Loucy (cell line): ENCODE measurements at regions not wholly inside any gene's neighbourhood (a gene's known extent, or its start where the extent isn't known, plus 50 kb on each side); places are given as distances from the start of the nearest gene placed in this dataset.

Experiments used
- H2AFZ ChIP-seq: fragments of 200-600 bp; sonication (generic); 2 replicates; pipeline ENCODE4 v1.6.0; 2016; ENCODE audit warnings: antibody characterized with exemption, mild to moderate bottlenecking, low read length, moderate library complexity
- H3F3A ChIP-seq: fragments of 200-600 bp; 2 replicates; pipeline ENCODE4 v1.6.0; 2016; ENCODE audit warnings: antibody characterized with exemption, low read depth, mild to moderate bottlenecking
- H3K27me3 ChIP-seq: fragments of 200-600 bp; sonication (generic); 2 replicates; pipeline ENCODE4 v1.6.1; 2014; ENCODE audit warnings: low read length, mild to moderate bottlenecking; ENCODE audit not compliant: insufficient read depth, poor library complexity, severe bottlenecking
- H3K36me3 ChIP-seq: fragments of 200-600 bp; sonication (generic); 2 replicates; pipeline ENCODE4 v1.6.1; 2016; ENCODE audit warnings: low read length; ENCODE audit not compliant: insufficient read depth
- H3K4me1 ChIP-seq: fragments of 200-600 bp; sonication (generic); 2 replicates; pipeline ENCODE4 v1.5.1; 2014; ENCODE audit warnings: low read length, mild to moderate bottlenecking; ENCODE audit not compliant: insufficient read depth, poor library complexity, severe bottlenecking
- H3K4me2 ChIP-seq: fragments of 200-600 bp; sonication (generic); 2 replicates; pipeline ENCODE4 v1.6.0; 2014; ENCODE audit warnings: antibody characterized with exemption, low read length, low read depth, mild to moderate bottlenecking; ENCODE audit not compliant: poor library complexity, severe bottlenecking
- H3K4me3 ChIP-seq: fragments of 200-600 bp; sonication (generic); 2 replicates; pipeline ENCODE4 v1.5.1; 2014; ENCODE audit warnings: low read length, mild to moderate bottlenecking, mixed read lengths; ENCODE audit not compliant: poor library complexity, severe bottlenecking
- H3K79me2 ChIP-seq: fragments of 200-600 bp; sonication (generic); 2 replicates; pipeline ENCODE4 v1.6.1; 2014; ENCODE audit warnings: low read length; ENCODE audit not compliant: insufficient read depth
- H3K9ac ChIP-seq: fragments of 200-600 bp; sonication (generic); 2 replicates; pipeline ENCODE4 v1.6.0; 2014; ENCODE audit warnings: mild to moderate bottlenecking, low read depth, low read length, moderate library complexity; ENCODE audit not compliant: poor library complexity, severe bottlenecking
- H3K9me2 ChIP-seq: fragments of 200-600 bp; sonication (generic); replicated peaks from 2 replicates; pipeline ENCODE4 v1.6.1; 2016; ENCODE audit warnings: low read depth, low read length, mixed read lengths
- H3K9me3 ChIP-seq: fragments of 200-600 bp; sonication (generic); 2 replicates; pipeline ENCODE4 v1.6.1; 2014; ENCODE audit warnings: mild to moderate bottlenecking, antibody characterized with exemption, low read length, low read depth; ENCODE audit not compliant: insufficient read depth
- H4K20me1 ChIP-seq: fragments of 200-600 bp; sonication (generic); 2 replicates; pipeline ENCODE4 v1.6.0; 2014; ENCODE audit warnings: antibody characterized with exemption, low read length, mild to moderate bottlenecking; ENCODE audit not compliant: insufficient read depth, poor library complexity, severe bottlenecking
- CTCF ChIP-seq: fragments of 200-600 bp; sonication (generic); conservative IDR thresholded peaks from 2 replicates; pipeline ENCODE4 v1.5.1; 2014; ENCODE audit warnings: mild to moderate bottlenecking, antibody characterized with exemption, low read length
- EZH2phosphoT487 ChIP-seq: fragments of 200-600 bp; IDR thresholded peaks from 2 replicates; pipeline ENCODE4 v1.6.1; 2018; ENCODE audit warnings: antibody characterized with exemption, mild to moderate bottlenecking, moderate library complexity, borderline replicate concordance

GRCh38 chr3:27797773-27798172 is 75.7 kb upstream of the EOMES start:
- TF ChIP-seq CTCF, result no peak
- TF ChIP-seq EZH2phosphoT487, result no peak
- Histone ChIP-seq H3K4me1 (no peaks in the 10 kb centered on the region), H3F3A (no peaks in the 10 kb centered on the region), H3K9me3 (no peaks in the 10 kb centered on the region), H3K4me2 (no peak overlapping the region), H3K9ac (no peak overlapping the region), H3K36me3 (no peaks in the 10 kb centered on the region), H3K27me3 (no peaks in the 10 kb centered on the region), H3K9me2 (no peaks in the 10 kb centered on the region), H4K20me1 (no peaks in the 10 kb centered on the region), H2AFZ (no peak overlapping the region), H3K4me3 (no peak overlapping the region), H3K79me2 (no peaks in the 10 kb centered on the region)

GRCh38 chr3:27800261-27800660 is 78.1 kb upstream of the EOMES start:
- Histone ChIP-seq H3K4me3 (no peak overlapping the region), H3K9me2 (no peaks in the 10 kb centered on the region), H3K9me3 (no peaks in the 10 kb centered on the region), H3K27me3 (no peaks in the 10 kb centered on the region), H3K9ac (no peak overlapping the region), H3K36me3 (no peaks in the 10 kb centered on the region), H2AFZ (no peak overlapping the region), H4K20me1 (no peaks in the 10 kb centered on the region), H3K4me2 (no peak overlapping the region), H3K4me1 (no peaks in the 10 kb centered on the region), H3K79me2 (no peaks in the 10 kb centered on the region), H3F3A (no peaks in the 10 kb centered on the region)
- TF ChIP-seq EZH2phosphoT487, result no peak
- no peak for TF ChIP-seq CTCF

- no peak overlapping the region for H3K9ac ChIP-seq
- no peaks in the 10 kb centered on the region for H3K9me2 ChIP-seq
- H3F3A ChIP-seq, result no peaks in the 10 kb centered on the region
- no peaks in the 10 kb centered on the region for H3K4me1 ChIP-seq
- H3K79me2 ChIP-seq, result no peaks in the 10 kb centered on the region
- no peaks in the 10 kb centered on the region for H3K9me3 ChIP-seq
- no peak overlapping the region for H3K4me3 ChIP-seq
- no peaks in the 10 kb centered on the region for H3K27me3 ChIP-seq
- H4K20me1 ChIP-seq, result no peaks in the 10 kb centered on the region
- no peak overlapping the region for H2AFZ ChIP-seq
- H3K36me3 ChIP-seq, result no peaks in the 10 kb centered on the region
- H3K4me2 ChIP-seq, result no peak overlapping the region
- no peak for TF ChIP-seq CTCF
- TF ChIP-seq EZH2phosphoT487, result no peak
These were observed 80.3 kb upstream of the EOMES start for GRCh38 chr3:27802425-27802824.
